Neural cell (in vitro differentiated cells): ENCODE measurements at regions not wholly inside any gene's neighbourhood (a gene's known extent, or its start where the extent isn't known, plus 50 kb on each side); places are given as distances from the start of the nearest gene placed in this dataset.

Source experiments
- H2AFZ ChIP-seq: fragments of 200-600, 300-800 bp; sonication (generic), shearing (Covaris generic); 2 replicates; pipeline ENCODE4 v1.6.0; 2014; ENCODE audit warnings: low read depth, mild to moderate bottlenecking, antibody characterized with exemption, low read length, moderate library complexity
- H3F3A ChIP-seq: fragments of 200-600 bp; shearing (Covaris generic); 2 replicates; pipeline ENCODE4 v1.6.1; 2016; ENCODE audit warnings: mild to moderate bottlenecking, moderate library complexity, mixed read lengths, antibody characterized with exemption, low read length; ENCODE audit not compliant: insufficient read depth, poor library complexity, severe bottlenecking
- H3K27ac ChIP-seq: fragments of 200-600, 300-800 bp; sonication (generic), shearing (Covaris generic); 2 replicates; pipeline ENCODE4 v1.5.1; 2014; ENCODE audit warnings: mild to moderate bottlenecking, low read length, moderate library complexity
- H3K27me3 ChIP-seq: fragments of 300-800, 200-600 bp; sonication (generic), shearing (Covaris generic); 2 replicates; pipeline ENCODE4 v1.6.0; 2014; ENCODE audit warnings: mild to moderate bottlenecking, low read depth, low read length, moderate library complexity; ENCODE audit not compliant: insufficient read depth
- H3K36me3 ChIP-seq: fragments of 300-800, 200-600 bp; sonication (generic), shearing (Covaris generic); 2 replicates; pipeline ENCODE4 v1.5.1; 2014; ENCODE audit warnings: mild to moderate bottlenecking, antibody characterized with exemption, low read length, moderate library complexity; ENCODE audit not compliant: insufficient read depth
- H3K4me2 ChIP-seq: fragments of 300-800, 200-600 bp; sonication (generic), shearing (Covaris generic); 2 replicates; pipeline ENCODE4 v1.6.0; 2014; ENCODE audit warnings: mild to moderate bottlenecking, low read length
- H3K4me3 ChIP-seq: fragments of 300-800, 200-600 bp; sonication (generic), shearing (Covaris generic); 2 replicates; pipeline ENCODE4 v1.5.1; 2014; ENCODE audit warnings: mild to moderate bottlenecking, low read length, moderate library complexity
- H3K79me2 ChIP-seq: fragments of 200-600 bp; shearing (Covaris generic); replicated peaks from 2 replicates; pipeline ENCODE4 v1.6.0; 2014; ENCODE audit warnings: mild to moderate bottlenecking, low read length, moderate library complexity; ENCODE audit not compliant: insufficient read depth
- H3K9ac ChIP-seq: fragments of 300-800, 200-600 bp; sonication (generic), shearing (Covaris generic); 2 replicates; pipeline ENCODE4 v1.6.1; 2016; ENCODE audit warnings: mild to moderate bottlenecking, low read length, mixed read lengths
- H3K9me2 ChIP-seq: fragments of 200-600 bp; shearing (Covaris generic); 2 replicates; pipeline ENCODE4 v1.6.1; 2016; ENCODE audit warnings: mild to moderate bottlenecking, low read length, mixed read lengths; ENCODE audit not compliant: insufficient read depth
- H3K9me3 ChIP-seq: fragments of 200-600, 300-800 bp; sonication (generic), shearing (Covaris generic); 2 replicates; pipeline ENCODE4 v1.6.1; 2016; ENCODE audit warnings: mild to moderate bottlenecking, mixed run types, low read length, moderate library complexity, mixed read lengths
- H4K20me1 ChIP-seq: fragments of 200-600 bp; shearing (Covaris generic); 2 replicates; pipeline ENCODE4 v1.6.1; 2016; ENCODE audit warnings: mild to moderate bottlenecking, mixed run types; ENCODE audit not compliant: insufficient read depth
- CTCF ChIP-seq: fragments of 450-650 bp; IDR thresholded peaks from 2 replicates; pipeline ENCODE4 v1.5.1; 2014; ENCODE audit warnings: antibody characterized with exemption, mild to moderate bottlenecking, moderate library complexity; ENCODE audit not compliant: poor library complexity, severe bottlenecking
- EP300 ChIP-seq: fragments of 450-650 bp; conservative IDR thresholded peaks from 2 replicates; pipeline ENCODE4 v1.6.1; 2014; ENCODE audit warnings: antibody characterized with exemption, mild to moderate bottlenecking, moderate library complexity; ENCODE audit not compliant: poor library complexity, severe bottlenecking
- EZH2 ChIP-seq: fragments of 200-600, 300-800 bp; shearing (Covaris generic), sonication (generic); IDR thresholded peaks from 2 replicates; pipeline ENCODE4 v1.6.1; 2014; ENCODE audit warnings: antibody characterized with exemption, low read length, borderline replicate concordance, mild to moderate bottlenecking; ENCODE audit not compliant: insufficient read depth, poor library complexity, severe bottlenecking
- MXI1 ChIP-seq: fragments of 450-650 bp; conservative IDR thresholded peaks from 2 replicates; pipeline ENCODE4 v1.6.1; 2014; ENCODE audit warnings: antibody characterized with exemption, mild to moderate bottlenecking; ENCODE audit not compliant: poor library complexity, severe bottlenecking
- POLR2AphosphoS5 ChIP-seq: IDR thresholded peaks from 2 replicates; pipeline ENCODE4 v1.6.1; 2012
- RAD21 ChIP-seq: fragments of 450-650 bp; conservative IDR thresholded peaks from 2 replicates; pipeline ENCODE4 v1.6.1; 2014; ENCODE audit warnings: antibody characterized with exemption, mild to moderate bottlenecking, moderate library complexity
- REST ChIP-seq: IDR thresholded peaks from 2 replicates; pipeline ENCODE4 v1.6.1; 2012; ENCODE audit warnings: borderline replicate concordance
- SMC3 ChIP-seq: fragments of 450-650 bp; conservative IDR thresholded peaks from 2 replicates; pipeline ENCODE4 v1.6.1; 2014; ENCODE audit warnings: antibody characterized with exemption, mild to moderate bottlenecking, moderate library complexity; ENCODE audit not compliant: poor library complexity
- TAF1 ChIP-seq: IDR thresholded peaks from 2 replicates; pipeline ENCODE4 v1.6.1; 2012; ENCODE audit warnings: low read depth

- no peak overlapping the region for H3K4me3 ChIP-seq
- no peak overlapping the region for H2AFZ ChIP-seq
- no peak overlapping the region for H3K9ac ChIP-seq
- H3K79me2 ChIP-seq = no peaks in the 10 kb centered on the region
- no peak overlapping the region for H3K4me2 ChIP-seq
- H4K20me1 ChIP-seq = no peaks in the 10 kb centered on the region
- no peak overlapping the region for H3K27ac ChIP-seq
- H3K27me3 ChIP-seq = no peaks in the 10 kb centered on the region
- H3K9me2 ChIP-seq = no peaks in the 10 kb centered on the region
- H3K9me3 ChIP-seq = no peaks in the 10 kb centered on the region
- H3K36me3 ChIP-seq = no peaks in the 10 kb centered on the region
- TF ChIP-seq RAD21 (no peak), TAF1 (no peak), EP300 (no peak), CTCF (no peak), POLR2AphosphoS5 (no peak), EZH2 (no peak), MXI1 (no peak)
- no peaks in the 10 kb centered on the region for H3F3A ChIP-seq
Observed at GRCh38 chr10:117790621-117791020, 248.1 kb downstream of the EMX2 start.

GRCh38 chr10:117792214-117792613 lies 249.7 kb downstream of the EMX2 start:
- Histone ChIP-seq H3K27me3 (no peaks in the 10 kb centered on the region), H3K9ac (no peak overlapping the region), H3K9me3 (no peaks in the 10 kb centered on the region), H3K9me2 (no peaks in the 10 kb centered on the region), H3K4me3 (no peak overlapping the region), H3K27ac (no peak overlapping the region), H3K36me3 (no peaks in the 10 kb centered on the region), H2AFZ (no peak overlapping the region), H3K4me2 (no peak overlapping the region), H3F3A (no peaks in the 10 kb centered on the region), H4K20me1 (no peaks in the 10 kb centered on the region), H3K79me2 (no peaks in the 10 kb centered on the region)
- TF ChIP-seq REST (no peak), EP300 (no peak), RAD21 (no peak), TAF1 (no peak), MXI1 (no peak), EZH2 (no peak), CTCF (no peak), POLR2AphosphoS5 (no peak), SMC3 (no peak)
